Kidney (tissue), 13 donors: ENCODE measurements at regions not wholly inside any gene's neighbourhood (a gene's known extent, or its start where the extent isn't known, plus 50 kb on each side); places are given as distances from the start of the nearest gene placed in this dataset.

Source experiments
- DNase-seq, 5 donors: peaks; one replicate each; pipeline ENCODE4 v3.0.0-alpha.2; 2013 to 2020
- FAIRE-seq: peaks from 2 replicates; lab custom pipeline; 2012; peaks lifted over from hg19 to GRCh38; lab: Jason Lieb, UNC
- H3K27ac ChIP-seq, 2 donors: one replicate each; pipeline ENCODE4 v1.7.0; 2013; ENCODE audit warnings: low read depth in 2 of 2, low read length in 2 of 2, inconsistent platforms in 1 of 2
- H3K27me3 ChIP-seq: one replicate; pipeline ENCODE4 v1.7.1; 2013; ENCODE audit warnings: low read length, inconsistent platforms; ENCODE audit not compliant: control insufficient read depth, insufficient read depth
- H3K36me3 ChIP-seq, 3 donors: one replicate each; pipeline versions ENCODE4 v1.7.0 to v1.7.1; 2013; ENCODE audit warnings: low read length in 3 of 3, control low read depth in 1 of 3, inconsistent platforms in 1 of 3; ENCODE audit not compliant: insufficient read depth in 3 of 3, control insufficient read depth in 2 of 3
- H3K4me1 ChIP-seq, 3 donors: one replicate each; pipeline versions ENCODE4 v1.7.0 to v1.7.1; 2013; ENCODE audit warnings: low read length in 3 of 3, inconsistent platforms in 1 of 3, low read depth in 1 of 3; ENCODE audit not compliant: control insufficient read depth in 2 of 3, insufficient read depth in 2 of 3
- H3K4me3 ChIP-seq, 3 donors: one replicate each; pipeline versions ENCODE4 v1.7.0 to v1.8.1; 2013; ENCODE audit warnings: low read length in 3 of 3, control low read depth in 1 of 3, inconsistent platforms in 1 of 3
- H3K9ac ChIP-seq, 3 donors: one replicate each; pipeline versions ENCODE4 v1.7.0 to v1.7.1; 2013; ENCODE audit warnings: low read length in 3 of 3, control low read depth in 1 of 3, inconsistent platforms in 1 of 3
- H3K9me3 ChIP-seq, 3 donors: one replicate each; pipeline versions ENCODE4 v1.7.0 to v1.7.1; 2013; ENCODE audit warnings: low read length in 3 of 3, control low read depth in 1 of 3, inconsistent platforms in 1 of 3; ENCODE audit not compliant: control insufficient read depth in 2 of 3, insufficient read depth in 1 of 3
- CTCF ChIP-seq: IDR thresholded peaks from 3 replicates; pipeline ENCODE4 v1.5.1; 2012; ENCODE audit warnings: mild to moderate bottlenecking, moderate library complexity, borderline replicate concordance; ENCODE audit not compliant: insufficient read depth; ENCODE audit errors: extremely low read depth
- intact Hi-C: fragments of 100-400 bp; cut with DNase I; formaldehyde crosslinking; loops from one replicate; pipeline ENCODE4 v1.11.1; 2022
- donor health status: control.
- donor health status: control.
- donor health status: control.
- donor health status: control.
- donor health status: control.
- donor health status: DM: yes; HTN: yes; CAD: no.
- donor health status: Normal renal cell carcinoma (clear cell type).

- H3K9me3 ChIP-seq = peaks cover 0 to 6% (median 2%) of the 10 kb centered on the region in 3 donors
- DNase-seq = no peak
- no peaks in the 10 kb centered on the region for H3K36me3 ChIP-seq
- intact Hi-C loops = no loop called here
- H3K27ac ChIP-seq = no peak overlapping the region
- no peaks in the 10 kb centered on the region for H3K4me1 ChIP-seq
- no peaks in the 10 kb centered on the region for H3K27me3 ChIP-seq
- no peak for FAIRE-seq
- no peak overlapping the region for H3K4me3 ChIP-seq
- H3K9ac ChIP-seq = no peak overlapping the region
- TF ChIP-seq CTCF = no peak
Measured at GRCh38 chr5:98698359-98698758, 75.1 kb upstream of the RGMB start.

- H3K27me3 ChIP-seq = no peaks in the 10 kb centered on the region
- no peak for FAIRE-seq
- H3K27ac ChIP-seq = no peak overlapping the region
- no peak overlapping the region for H3K9ac ChIP-seq
- no peak for TF ChIP-seq CTCF
- DNase-seq = no peak
- H3K4me1 ChIP-seq = no peaks in the 10 kb centered on the region
- H3K4me3 ChIP-seq = no peak overlapping the region
- H3K9me3 ChIP-seq = peaks cover 0 to 5% (median 2%) of the 10 kb centered on the region in 3 donors
- no peaks in the 10 kb centered on the region for H3K36me3 ChIP-seq
- intact Hi-C loops = no loop called here
Measured at GRCh38 chr5:98700730-98701129, 72.7 kb upstream of the RGMB start.

GRCh38 chr5:98705841-98706240 is 67.6 kb upstream of the RGMB start:
- H3K27ac ChIP-seq = no peak overlapping the region
- FAIRE-seq (no peak), DNase-seq (no peak)
- intact Hi-C loops = no loop called here
- no peaks in the 10 kb centered on the region for H3K27me3 ChIP-seq
- H3K9me3 ChIP-seq = peaks cover 0 to 3% (median 2%) of the 10 kb centered on the region in 3 donors
- TF ChIP-seq CTCF = no peak
- no peak overlapping the region for H3K9ac ChIP-seq
- no peaks in the 10 kb centered on the region for H3K36me3 ChIP-seq
- no peaks in the 10 kb centered on the region for H3K4me1 ChIP-seq
- no peak overlapping the region for H3K4me3 ChIP-seq

- no peak overlapping the region for H3K27ac ChIP-seq
- no peak overlapping the region for H3K9ac ChIP-seq
- no peaks in the 10 kb centered on the region for H3K9me3 ChIP-seq
- intact Hi-C loops = no loop called here
- H3K27me3 ChIP-seq = no peaks in the 10 kb centered on the region
- FAIRE-seq = no peak
- no peaks in the 10 kb centered on the region for H3K36me3 ChIP-seq
- no peak overlapping the region for H3K4me3 ChIP-seq
- no peak for TF ChIP-seq CTCF
- no peaks in the 10 kb centered on the region for H3K4me1 ChIP-seq
- DNase-seq = no peak
Measured at GRCh38 chr5:98709681-98710080, 63.8 kb upstream of the RGMB start.
